Hepatocyte (in vitro differentiated cells): ENCODE measurements at regions not wholly inside any gene's neighbourhood (a gene's known extent, or its start where the extent isn't known, plus 50 kb on each side); places are given as distances from the start of the nearest gene placed in this dataset.

Experiments used
- EZH2 ChIP-seq: fragments of 200-600 bp; sonication (generic); IDR thresholded peaks from 2 replicates; pipeline ENCODE4 v1.6.1; 2016; ENCODE audit warnings: antibody characterized with exemption, mild to moderate bottlenecking, borderline replicate concordance
- TF ChIP-seq, protein P1 (sequence below): fragments of 200-600 bp; sonication (generic); IDR thresholded peaks from 2 replicates; pipeline ENCODE4 v1.5.1; 2016; ENCODE audit warnings: antibody characterized with exemption, mild to moderate bottlenecking; ENCODE audit not compliant: poor library complexity

DNA sequence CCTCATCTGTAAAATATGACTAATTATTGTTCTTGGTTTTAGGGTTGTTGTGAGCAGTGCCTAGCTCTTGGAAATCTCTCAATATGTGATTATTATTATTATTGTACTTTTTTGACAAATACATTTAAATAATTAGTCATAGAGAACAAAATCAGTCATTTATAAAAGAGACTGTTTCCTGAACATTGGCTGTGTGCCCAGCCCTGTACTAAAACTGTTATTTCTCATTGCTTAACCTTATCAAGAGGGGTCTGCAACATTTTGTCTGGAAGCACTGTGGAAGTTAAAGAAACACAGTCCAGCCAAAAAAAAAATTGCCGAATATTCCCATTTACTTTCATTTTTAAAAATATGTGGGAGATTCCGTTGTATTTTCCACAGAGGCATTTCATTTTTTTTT is 989.2 kb upstream of the SLIT2 start:
- TF ChIP-seq, protein P1, sequence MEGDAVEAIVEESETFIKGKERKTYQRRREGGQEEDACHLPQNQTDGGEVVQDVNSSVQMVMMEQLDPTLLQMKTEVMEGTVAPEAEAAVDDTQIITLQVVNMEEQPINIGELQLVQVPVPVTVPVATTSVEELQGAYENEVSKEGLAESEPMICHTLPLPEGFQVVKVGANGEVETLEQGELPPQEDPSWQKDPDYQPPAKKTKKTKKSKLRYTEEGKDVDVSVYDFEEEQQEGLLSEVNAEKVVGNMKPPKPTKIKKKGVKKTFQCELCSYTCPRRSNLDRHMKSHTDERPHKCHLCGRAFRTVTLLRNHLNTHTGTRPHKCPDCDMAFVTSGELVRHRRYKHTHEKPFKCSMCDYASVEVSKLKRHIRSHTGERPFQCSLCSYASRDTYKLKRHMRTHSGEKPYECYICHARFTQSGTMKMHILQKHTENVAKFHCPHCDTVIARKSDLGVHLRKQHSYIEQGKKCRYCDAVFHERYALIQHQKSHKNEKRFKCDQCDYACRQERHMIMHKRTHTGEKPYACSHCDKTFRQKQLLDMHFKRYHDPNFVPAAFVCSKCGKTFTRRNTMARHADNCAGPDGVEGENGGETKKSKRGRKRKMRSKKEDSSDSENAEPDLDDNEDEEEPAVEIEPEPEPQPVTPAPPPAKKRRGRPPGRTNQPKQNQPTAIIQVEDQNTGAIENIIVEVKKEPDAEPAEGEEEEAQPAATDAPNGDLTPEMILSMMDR = no peak
- TF ChIP-seq EZH2 = no peak
